ENCODE measurements at regions not wholly inside any gene's neighbourhood (a gene's known extent, or its start where the extent isn't known, plus 50 kb on each side); places are given as distances from the start of the nearest gene placed in this dataset.
"Not testable (repeated sequence)": the region's sequence is repeated elsewhere in the genome, so short reads cannot be mapped to it uniquely, and the experiment has no call there.

GRCh38 chr7:142535123-142535779 lies 214.0 kb upstream of the PRSS1 start:
- DNase-seq (ENCODE audit: low read depth, low spot score), result peak; percentile 58

GRCh38 chr7:142534726-142535122 lies 214.5 kb upstream of the PRSS1 start:
- no peak for DNase-seq (ENCODE audit: low read depth, low spot score)

GRCh38 chr7:142533920-142534319 lies 215.4 kb upstream of the PRSS1 start:
- DNase-seq (ENCODE audit: low read depth, low spot score), result no peak

GRCh38 chr7:142529591-142529990 lies 219.7 kb upstream of the PRSS1 start:
- DNase-seq (ENCODE audit: low read depth, low spot score), result no peak

- DNase-seq (ENCODE audit: low read depth, low spot score), result no peak
Observed at GRCh38 chr7:142528608-142529408, 220.5 kb upstream of the PRSS1 start.

- no peak for DNase-seq (ENCODE audit: low read depth, low spot score)
Observed at GRCh38 chr7:142523821-142524460, 225.3 kb upstream of the PRSS1 start.

- DNase-seq (ENCODE audit: low read depth, low spot score), result no peak
Observed at GRCh38 chr7:142522735-142523134, 226.5 kb upstream of the PRSS1 start.

GRCh38 chr7:142520885-142521284 lies 228.4 kb upstream of the PRSS1 start:
- not testable (repeated sequence) for DNase-seq (ENCODE audit: low read depth, low spot score)

- DNase-seq (ENCODE audit: low read depth, low spot score), result not testable (repeated sequence)
Observed at GRCh38 chr7:142520455-142520854, 228.8 kb upstream of the PRSS1 start.

- DNase-seq (ENCODE audit: low read depth, low spot score), result no peak
Observed at GRCh38 chr7:142519079-142520078, 229.9 kb upstream of the PRSS1 start.

GRCh38 chr7:142516038-142516501 lies 233.2 kb upstream of the PRSS1 start:
- no peak for DNase-seq (ENCODE audit: low read depth, low spot score)

- DNase-seq (ENCODE audit: low read depth, low spot score), result not testable (repeated sequence)
Observed at GRCh38 chr7:142514716-142515115, 234.6 kb upstream of the PRSS1 start.

GRCh38 chr7:142513178-142513955 lies 235.9 kb upstream of the PRSS1 start:
- no peak for DNase-seq (ENCODE audit: low read depth, low spot score)

- DNase-seq (ENCODE audit: low read depth, low spot score), result no peak
Observed at GRCh38 chr7:142511801-142512200, 237.5 kb upstream of the PRSS1 start.

GRCh38 chr7:142511374-142511773 lies 237.9 kb upstream of the PRSS1 start:
- DNase-seq (ENCODE audit: low read depth, low spot score), result no peak

- DNase-seq (ENCODE audit: low read depth, low spot score), result not testable (repeated sequence)
Observed at GRCh38 chr7:142509235-142509634, 240.0 kb upstream of the PRSS1 start.

GRCh38 chr7:142508251-142508650 lies 241.0 kb upstream of the PRSS1 start:
- DNase-seq (ENCODE audit: low read depth, low spot score), result no peak

GRCh38 chr7:142507799-142508198 lies 241.5 kb upstream of the PRSS1 start:
- DNase-seq (ENCODE audit: low read depth, low spot score), result no peak

GRCh38 chr7:142507066-142507465 lies 242.2 kb upstream of the PRSS1 start:
- DNase-seq (ENCODE audit: low read depth, low spot score), result not testable (repeated sequence)

GRCh38 chr7:142506601-142507000 lies 242.7 kb upstream of the PRSS1 start:
- no peak for DNase-seq (ENCODE audit: low read depth, low spot score)
